ENCODE measurements at regions not wholly inside any gene's neighbourhood (a gene's known extent, or its start where the extent isn't known, plus 50 kb on each side); places are given as distances from the start of the nearest gene placed in this dataset.
A peak's percentile ranks its signal among the peaks of the same experiment; 100 is the strongest.

DNA sequence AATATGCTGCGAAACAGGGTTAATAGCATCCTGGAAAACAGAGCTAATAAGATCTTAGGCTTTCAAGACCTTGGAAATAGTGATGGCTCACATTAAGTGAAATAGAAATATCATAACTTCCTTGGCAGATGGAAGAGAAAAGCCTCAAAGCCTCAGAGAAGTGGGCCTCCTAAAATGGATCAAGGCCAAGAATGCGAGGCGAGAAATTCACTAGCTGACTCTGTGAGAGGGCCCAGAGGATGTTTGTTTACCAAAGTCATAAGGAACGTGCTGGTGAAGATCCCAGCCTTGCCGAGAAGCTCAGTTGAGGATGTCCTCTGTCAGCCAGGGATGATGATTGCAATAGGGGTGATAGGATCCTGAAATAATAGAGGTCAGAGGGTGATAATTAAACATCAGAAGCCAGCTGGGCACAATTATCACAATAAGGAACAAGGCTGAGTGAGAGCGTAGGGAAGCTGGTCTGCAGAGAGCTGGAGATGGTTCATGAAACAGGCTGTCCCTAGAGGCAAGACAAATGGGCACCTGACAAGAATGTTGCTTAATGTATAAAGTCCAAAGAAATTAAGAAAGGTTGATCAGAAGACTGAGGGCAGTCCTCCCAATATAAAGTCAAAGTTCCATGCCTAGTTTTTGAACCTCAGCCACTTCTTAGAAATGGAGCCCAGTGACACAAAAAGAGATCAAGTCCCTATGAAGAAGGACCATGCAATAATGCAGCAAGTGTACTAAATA lies 101.7 kb upstream of the COG2 start:
- peaks cover 8% of the 10 kb centered on the region for H3K36me3 Mint-ChIP-seq (ENCODE audit: insufficient read depth, unreplicated experiment)
- no TSS peak for BruUV-seq (replicated peaks)
- TF ChIP-seq, protein P1, sequence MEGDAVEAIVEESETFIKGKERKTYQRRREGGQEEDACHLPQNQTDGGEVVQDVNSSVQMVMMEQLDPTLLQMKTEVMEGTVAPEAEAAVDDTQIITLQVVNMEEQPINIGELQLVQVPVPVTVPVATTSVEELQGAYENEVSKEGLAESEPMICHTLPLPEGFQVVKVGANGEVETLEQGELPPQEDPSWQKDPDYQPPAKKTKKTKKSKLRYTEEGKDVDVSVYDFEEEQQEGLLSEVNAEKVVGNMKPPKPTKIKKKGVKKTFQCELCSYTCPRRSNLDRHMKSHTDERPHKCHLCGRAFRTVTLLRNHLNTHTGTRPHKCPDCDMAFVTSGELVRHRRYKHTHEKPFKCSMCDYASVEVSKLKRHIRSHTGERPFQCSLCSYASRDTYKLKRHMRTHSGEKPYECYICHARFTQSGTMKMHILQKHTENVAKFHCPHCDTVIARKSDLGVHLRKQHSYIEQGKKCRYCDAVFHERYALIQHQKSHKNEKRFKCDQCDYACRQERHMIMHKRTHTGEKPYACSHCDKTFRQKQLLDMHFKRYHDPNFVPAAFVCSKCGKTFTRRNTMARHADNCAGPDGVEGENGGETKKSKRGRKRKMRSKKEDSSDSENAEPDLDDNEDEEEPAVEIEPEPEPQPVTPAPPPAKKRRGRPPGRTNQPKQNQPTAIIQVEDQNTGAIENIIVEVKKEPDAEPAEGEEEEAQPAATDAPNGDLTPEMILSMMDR (IDR thresholded peaks at IDR 0.05; ENCODE audit: unreplicated experiment), result no peak
- DNase-seq (ENCODE audit: unreplicated experiment), result no peak
- H3K4me1 Mint-ChIP-seq (ENCODE audit: insufficient read depth, unreplicated experiment), result peaks cover 24% of the 10 kb centered on the region
- H3K27ac Mint-ChIP-seq (ENCODE audit: low read depth, unreplicated experiment), result no peak overlapping the region
- H3K9me3 Mint-ChIP-seq (ENCODE audit: unreplicated experiment), result no peaks in the 10 kb centered on the region
- CTCF ChIA-PET, result interaction anchor here (0.7 kb wide), 1 partner anchor 231 kb away, joined by 3 read pairs; no protein-coding TSS in a partner anchor
- no peaks in the 10 kb centered on the region for H3K27me3 Mint-ChIP-seq (ENCODE audit: insufficient read depth, unreplicated experiment)
- POLR2A ChIA-PET, result interaction anchor here (0.9 to 1.0 kb wide), 2 partner anchors 10 to 12 kb away, joined by 4 to 5 read pairs; no protein-coding TSS in a partner anchor
- intact Hi-C loops (cut with micrococcal nuclease), result no loop called here
- no peak overlapping the region for H3K4me3 Mint-ChIP-seq (ENCODE audit: unreplicated experiment)

DNA sequence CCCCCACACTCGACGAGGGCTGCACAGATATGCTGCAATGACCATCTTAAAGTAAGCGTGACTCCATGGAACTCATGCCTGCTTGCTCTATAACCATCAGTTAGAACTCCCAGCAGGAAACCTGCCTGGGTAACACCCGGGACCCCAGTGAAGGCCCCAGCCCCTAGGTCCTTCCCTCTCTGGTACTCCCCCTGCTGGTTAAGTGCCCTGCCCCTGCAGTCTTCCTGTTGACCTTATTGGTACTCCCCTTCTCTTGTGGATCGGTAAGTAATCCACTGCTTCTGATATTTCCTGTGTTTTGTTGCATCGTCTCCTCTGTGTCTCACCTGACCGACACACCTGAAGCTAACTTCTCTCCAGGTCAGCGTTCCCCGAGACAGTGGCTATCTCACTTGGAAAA lies 104.8 kb upstream of the COG2 start:
- DNase-seq (ENCODE audit: unreplicated experiment), result no peak
- H3K27me3 Mint-ChIP-seq (ENCODE audit: insufficient read depth, unreplicated experiment), result no peaks in the 10 kb centered on the region
- H3K4me3 Mint-ChIP-seq (ENCODE audit: unreplicated experiment), result no peak overlapping the region
- TF ChIP-seq, protein P1 (IDR thresholded peaks at IDR 0.05; ENCODE audit: unreplicated experiment), result peak; percentile 6
- intact Hi-C loops (cut with micrococcal nuclease), result no loop called here
- no TSS peak for BruUV-seq (replicated peaks)
- CTCF ChIA-PET, result interaction anchor here (0.6 kb wide), 1 partner anchor 16 kb away, joined by 4 read pairs; no protein-coding TSS in a partner anchor
- H3K9me3 Mint-ChIP-seq (ENCODE audit: unreplicated experiment), result peaks cover 17% of the 10 kb centered on the region
- POLR2A ChIA-PET, result interaction anchor here (0.6 to 0.8 kb wide), 2 partner anchors 14 to 15 kb away, joined by 3 read pairs; no protein-coding TSS in a partner anchor
- H3K36me3 Mint-ChIP-seq (ENCODE audit: insufficient read depth, unreplicated experiment), result peaks cover 8% of the 10 kb centered on the region
- peaks cover 18% of the 10 kb centered on the region for H3K4me1 Mint-ChIP-seq (ENCODE audit: insufficient read depth, unreplicated experiment)
- H3K27ac Mint-ChIP-seq (ENCODE audit: low read depth, unreplicated experiment), result no peak overlapping the region

DNA sequence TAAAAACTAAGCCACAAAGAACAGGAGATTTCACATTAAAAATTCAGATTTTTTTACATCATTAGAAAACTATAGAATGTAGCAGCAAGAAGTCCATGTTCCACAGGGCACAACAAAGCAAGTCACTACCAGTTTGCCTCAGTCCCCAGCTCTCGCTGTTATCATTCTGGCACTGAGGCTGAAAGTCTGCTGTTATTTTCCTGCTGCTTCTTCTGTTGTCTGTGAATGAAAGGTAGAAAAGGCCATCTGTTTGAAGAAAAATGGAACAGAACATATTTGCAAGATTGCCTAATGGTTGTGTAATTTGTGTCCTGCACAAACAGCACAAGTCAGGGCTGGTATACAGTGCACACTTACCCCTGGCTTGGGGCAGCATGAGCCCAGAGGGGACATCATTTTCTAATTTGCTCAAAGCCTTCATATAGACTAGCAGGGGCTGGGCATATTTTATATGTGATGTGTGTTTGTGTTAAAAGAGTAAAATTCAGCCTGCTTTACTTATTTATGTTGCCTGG lies 105.6 kb upstream of the COG2 start:
- H3K4me1 Mint-ChIP-seq (ENCODE audit: insufficient read depth, unreplicated experiment), result peaks cover 11% of the 10 kb centered on the region
- TF ChIP-seq, protein P1 (IDR thresholded peaks at IDR 0.05; ENCODE audit: unreplicated experiment), result no peak
- DNase-seq (ENCODE audit: unreplicated experiment), result no peak
- ChIA-PET POLR2A (interaction anchor here (0.8 kb wide), 1 partner anchor 16 kb away, joined by 3 read pairs; no protein-coding TSS in a partner anchor), CTCF (interaction anchor here (0.6 to 0.7 kb wide), 2 partner anchors 16 to 88 kb away, joined by 3 to 4 read pairs; no protein-coding TSS in a partner anchor)
- no peak overlapping the region for H3K27ac Mint-ChIP-seq (ENCODE audit: low read depth, unreplicated experiment)
- H3K9me3 Mint-ChIP-seq (ENCODE audit: unreplicated experiment), result peaks cover 18% of the 10 kb centered on the region
- H3K4me3 Mint-ChIP-seq (ENCODE audit: unreplicated experiment), result no peak overlapping the region
- peaks cover 8% of the 10 kb centered on the region for H3K36me3 Mint-ChIP-seq (ENCODE audit: insufficient read depth, unreplicated experiment)
- H3K27me3 Mint-ChIP-seq (ENCODE audit: insufficient read depth, unreplicated experiment), result no peaks in the 10 kb centered on the region
- no TSS peak for BruUV-seq (replicated peaks)
- intact Hi-C loops (cut with micrococcal nuclease), result no loop called here

DNA sequence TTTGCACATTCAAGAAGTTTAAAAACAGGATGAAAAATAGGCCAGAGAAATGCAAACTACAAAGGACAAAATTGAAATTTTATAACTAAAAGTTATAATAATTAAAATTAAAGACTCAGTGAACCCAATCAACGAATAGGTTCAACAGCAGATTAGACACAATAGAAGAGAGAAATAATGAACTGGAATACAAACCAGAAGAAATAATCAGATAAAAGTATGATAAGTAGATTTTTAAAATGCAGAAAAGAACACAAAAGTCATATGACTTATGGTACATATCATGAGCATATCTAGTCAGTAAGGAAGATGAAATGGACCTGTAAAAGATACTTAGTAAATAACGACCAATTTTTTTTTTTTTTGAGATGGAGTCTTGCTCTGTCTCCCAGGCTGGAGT lies 108.1 kb upstream of the COG2 start:
- CTCF ChIA-PET, result no interaction called here
- H3K9me3 Mint-ChIP-seq (ENCODE audit: unreplicated experiment), result peaks cover 25% of the 10 kb centered on the region
- TF ChIP-seq, protein P1 (IDR thresholded peaks at IDR 0.05; ENCODE audit: unreplicated experiment), result no peak
- H3K4me1 Mint-ChIP-seq (ENCODE audit: insufficient read depth, unreplicated experiment), result no peaks in the 10 kb centered on the region
- POLR2A ChIA-PET, result no interaction called here
- no peaks in the 10 kb centered on the region for H3K36me3 Mint-ChIP-seq (ENCODE audit: insufficient read depth, unreplicated experiment)
- intact Hi-C loops (cut with micrococcal nuclease), result no loop called here
- DNase-seq (ENCODE audit: unreplicated experiment), result no peak
- no peak overlapping the region for H3K4me3 Mint-ChIP-seq (ENCODE audit: unreplicated experiment)
- no peak overlapping the region for H3K27ac Mint-ChIP-seq (ENCODE audit: low read depth, unreplicated experiment)
- no peaks in the 10 kb centered on the region for H3K27me3 Mint-ChIP-seq (ENCODE audit: insufficient read depth, unreplicated experiment)
- BruUV-seq (replicated peaks), result no TSS peak

Data from MCF 10A (cell line).